ENCODE measurements at regions not wholly inside any gene's neighbourhood (a gene's known extent, or its start where the extent isn't known, plus 50 kb on each side); places are given as distances from the start of the nearest gene placed in this dataset.

GRCh38 chr4:178215309-178215708 is 773.1 kb upstream of the AGA start:
- Histone ChIP-seq H3K79me2 (ENCODE audit: control insufficient read depth, insufficient read depth, low read length) (no peaks in the 10 kb centered on the region), H3K27me3 (replicated peaks in 1 of 2; ENCODE audit: control insufficient read depth in 2 of 2, insufficient read depth in 2 of 2, low read length in 1 of 2) (no peaks in the 10 kb centered on the region; a peak in 1 of 4 replicates), H3K4me2 (ENCODE audit: control insufficient read depth, insufficient read depth) (no peak overlapping the region), H3K9me3 (replicated peaks; ENCODE audit: control insufficient read depth, insufficient read depth, low read length) (no peaks in the 10 kb centered on the region), H3K27ac (ENCODE audit: control insufficient read depth, insufficient read depth) (no peak overlapping the region), H3K9ac (ENCODE audit: control insufficient read depth, insufficient read depth, low read length) (no peak overlapping the region), H4K20me1 (ENCODE audit: control insufficient read depth, insufficient read depth) (no peaks in the 10 kb centered on the region), H3K4me1 (ENCODE audit: control insufficient read depth, insufficient read depth, low read length) (no peaks in the 10 kb centered on the region), H2AFZ (ENCODE audit: control insufficient read depth, low read depth, low read length) (no peak overlapping the region), H3K4me3 (no peak overlapping the region), H3K36me3 (ENCODE audit: control insufficient read depth in 2 of 2, insufficient read depth in 2 of 2, low read length in 1 of 2) (no peaks in the 10 kb centered on the region)
- ATAC-seq (no peak), FAIRE-seq (no peak), DNase-seq (ENCODE audit: low read depth, low spot score) (no peak)
- ChIA-PET POLR2A (no interaction called here), SMC1A (ENCODE audit: uncharacterized antibody, unreplicated experiment) (no interaction called here), CTCF (no interaction called here), RAD21 (ENCODE audit: unreplicated experiment) (no interaction called here)
- in situ Hi-C loops (cut with MboI) = no loop called here
- BruUV-seq (replicated peaks) = no TSS peak
- WGBS (ENCODE audit: insufficient coverage, insufficient replicate concordance, low lambda C conversion rate, missing lambda C conversion rate) = 35% methylated on average over 2 of the region's 2 CpGs
- intact Hi-C loops (cut with micrococcal nuclease; ENCODE audit: unreplicated experiment) = no loop called here
- no peak for TF ChIP-seq ZNF24 (IDR thresholded peaks at IDR 0.05)
- no peak for TF ChIP-seq POU2F2 (IDR thresholded peaks at IDR 0.05; ENCODE audit: borderline replicate concordance, low read depth, low read length)
- no peak for TF ChIP-seq CBX3 (IDR thresholded peaks at IDR 0.05; ENCODE audit: borderline replicate concordance, low read depth)
- TF ChIP-seq CUX1 (IDR thresholded peaks at IDR 0.05; ENCODE audit: insufficient replicate concordance, low read depth, low read length) = no peak
- TF ChIP-seq FOXK2 (IDR thresholded peaks at IDR 0.05) = no peak
- no peak for TF ChIP-seq SMAD5 (IDR thresholded peaks at IDR 0.05; ENCODE audit: low read depth)
- TF ChIP-seq ZNF274 (IDR thresholded peaks at IDR 0.05; ENCODE audit: insufficient read depth, insufficient read length) = no peak
- no peak for TF ChIP-seq HDAC2 (IDR thresholded peaks at IDR 0.05)
- TF ChIP-seq PML (IDR thresholded peaks at IDR 0.05; ENCODE audit: low read length) = no peak
- TF ChIP-seq ZBTB11 (CRISPR knock-in tag; IDR thresholded peaks at IDR 0.05) = no peak
- no peak for TF ChIP-seq YY1 (IDR thresholded peaks at IDR 0.05; ENCODE audit: low read depth, low read length)
- no peak for TF ChIP-seq RUNX3 (IDR thresholded peaks at IDR 0.05; ENCODE audit: low read length)
- TF ChIP-seq E2F8 (IDR thresholded peaks at IDR 0.05; ENCODE audit: low read depth, partially characterized antibody) = no peak
- no peak for TF ChIP-seq HDGF (IDR thresholded peaks at IDR 0.05)
- no peak for TF ChIP-seq ZNF384 (IDR thresholded peaks at IDR 0.05; ENCODE audit: borderline replicate concordance, low read depth, low read length)

All from GM12878 (cell line).